Suprapubic skin (tissue), 4 donors: ENCODE measurements at regions not wholly inside any gene's neighbourhood (a gene's known extent, or its start where the extent isn't known, plus 50 kb on each side); places are given as distances from the start of the nearest gene placed in this dataset.

Source experiments
- CTCF ChIP-seq, 2 donors: fragments of 200-600 bp in 1 of 2; fragments of 450-650 bp in 1 of 2; sonication (generic) in 1 of 2; IDR thresholded peaks; one replicate each; pipeline ENCODE4 v1.5.1; 2016 to 2019; ENCODE audit warnings: antibody characterized with exemption in 2 of 2, mild to moderate bottlenecking in 1 of 2, moderate library complexity in 1 of 2
- EP300 ChIP-seq: sonication (generic); formaldehyde crosslinking; IDR thresholded peaks from one replicate; pipeline ENCODE4 v1.6.1; 2017; ENCODE audit warnings: antibody characterized with exemption
- POLR2AphosphoS5 ChIP-seq, 3 donors: sonication (generic); formaldehyde crosslinking; IDR thresholded peaks; one replicate each; pipeline ENCODE4 v1.6.1; 2017; ENCODE audit warnings: antibody characterized with exemption in 3 of 3

GRCh38 chr12:124240493-124240892 lies 54.4 kb upstream of the RFLNA start:
- TF ChIP-seq POLR2AphosphoS5 (IDR thresholded peaks at IDR 0.05) (no peak), CTCF (IDR thresholded peaks at IDR 0.05) (no peak), EP300 (no peak)
